ENCODE measurements at regions not wholly inside any gene's neighbourhood (a gene's known extent, or its start where the extent isn't known, plus 50 kb on each side); places are given as distances from the start of the nearest gene placed in this dataset.

DNA sequence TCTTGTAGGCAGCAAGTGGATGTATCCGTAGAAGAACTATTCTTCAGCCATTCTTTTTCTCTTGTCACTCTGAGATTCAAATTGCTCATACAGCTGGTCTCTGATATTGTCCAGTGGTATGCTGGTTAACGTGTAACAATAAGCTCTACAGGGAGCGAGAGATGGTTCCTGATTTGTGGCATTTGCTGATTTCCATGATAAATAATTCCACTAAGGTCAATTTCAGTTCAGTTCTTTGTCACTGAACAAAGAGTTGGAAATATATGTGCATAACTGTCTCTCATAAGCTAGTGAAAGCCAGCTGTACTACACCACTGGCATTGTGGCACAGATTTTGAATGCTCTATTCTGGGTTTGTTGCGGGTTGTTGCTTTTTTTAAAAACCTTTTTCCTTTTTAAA lies 131.7 kb downstream of the MTHFS start:
- Histone ChIP-seq H3K9me3 (ENCODE audit: control insufficient read depth, low read depth, low read length) (no peaks in the 10 kb centered on the region), H4K5ac (ENCODE audit: insufficient read length, low read depth, low read length) (no peak overlapping the region), H3K18ac (ENCODE audit: insufficient read length, low read depth, low read length) (no peak overlapping the region), H3K27ac (ENCODE audit: insufficient read length, low read depth, low read length) (no peak overlapping the region), H3K27me3 (ENCODE audit: insufficient read depth, low read length) (no peaks in the 10 kb centered on the region), H2BK20ac (ENCODE audit: low read depth, low read length, poor library complexity, severe bottlenecking) (no peak overlapping the region), H3K4me1 (ENCODE audit: insufficient read depth, low read length) (no peaks in the 10 kb centered on the region), H3K4me2 (ENCODE audit: insufficient read depth, insufficient read length, low read length) (no peak overlapping the region), H3K23ac (ENCODE audit: insufficient read length, low read depth, low read length) (no peak overlapping the region), H3K79me2 (ENCODE audit: insufficient read depth, low read length) (no peaks in the 10 kb centered on the region), H4K8ac (replicated peaks; ENCODE audit: insufficient read length, low read depth, low read length) (no peak overlapping the region), H2BK15ac (ENCODE audit: low read depth, low read length) (no peak overlapping the region), H2BK120ac (ENCODE audit: low read depth, low read length, poor library complexity, severe bottlenecking) (no peak overlapping the region), H2AFZ (ENCODE audit: low read length) (no peak overlapping the region), H3K14ac (ENCODE audit: insufficient read depth, low read length) (no peak overlapping the region), H3K23me2 (ENCODE audit: insufficient read length, low read depth, low read length, poor library complexity, severe bottlenecking) (no peaks in the 10 kb centered on the region), H3T11ph (ENCODE audit: low read length) (no peak overlapping the region), H2AK5ac (ENCODE audit: insufficient read length, low read length) (no peak overlapping the region), H3K79me1 (ENCODE audit: insufficient read depth, low read depth, low read length, poor library complexity, severe bottlenecking) (no peaks in the 10 kb centered on the region), H2BK12ac (ENCODE audit: insufficient read length, low read depth, low read length) (no peak overlapping the region), H3K4ac (ENCODE audit: low read depth, low read length) (no peak overlapping the region), H2BK5ac (ENCODE audit: insufficient read length, low read length) (no peak overlapping the region), H3K56ac (ENCODE audit: insufficient read length, low read depth, low read length) (no peak overlapping the region), H3K9ac (ENCODE audit: extremely low read depth, insufficient read length, low read length) (no peak overlapping the region), H4K20me1 (ENCODE audit: control insufficient read depth, insufficient read depth, insufficient read length) (no peaks in the 10 kb centered on the region), H4K91ac (ENCODE audit: insufficient read length, low read depth, low read length) (no peak overlapping the region)
- WGBS (ENCODE audit: extremely low coverage, insufficient read length, low lambda C conversion rate): no CpG with 5 or more reads among the region's 4 CpGs
- DNase-seq: no peak
- TF ChIP-seq, protein P1, sequence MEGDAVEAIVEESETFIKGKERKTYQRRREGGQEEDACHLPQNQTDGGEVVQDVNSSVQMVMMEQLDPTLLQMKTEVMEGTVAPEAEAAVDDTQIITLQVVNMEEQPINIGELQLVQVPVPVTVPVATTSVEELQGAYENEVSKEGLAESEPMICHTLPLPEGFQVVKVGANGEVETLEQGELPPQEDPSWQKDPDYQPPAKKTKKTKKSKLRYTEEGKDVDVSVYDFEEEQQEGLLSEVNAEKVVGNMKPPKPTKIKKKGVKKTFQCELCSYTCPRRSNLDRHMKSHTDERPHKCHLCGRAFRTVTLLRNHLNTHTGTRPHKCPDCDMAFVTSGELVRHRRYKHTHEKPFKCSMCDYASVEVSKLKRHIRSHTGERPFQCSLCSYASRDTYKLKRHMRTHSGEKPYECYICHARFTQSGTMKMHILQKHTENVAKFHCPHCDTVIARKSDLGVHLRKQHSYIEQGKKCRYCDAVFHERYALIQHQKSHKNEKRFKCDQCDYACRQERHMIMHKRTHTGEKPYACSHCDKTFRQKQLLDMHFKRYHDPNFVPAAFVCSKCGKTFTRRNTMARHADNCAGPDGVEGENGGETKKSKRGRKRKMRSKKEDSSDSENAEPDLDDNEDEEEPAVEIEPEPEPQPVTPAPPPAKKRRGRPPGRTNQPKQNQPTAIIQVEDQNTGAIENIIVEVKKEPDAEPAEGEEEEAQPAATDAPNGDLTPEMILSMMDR (conservative IDR thresholded peaks at IDR 0.05): no peak
- H3K27ac Mint-ChIP-seq: no peak overlapping the region
- peaks cover 4 to 7% (median 7%) of the 10 kb centered on the region in 3 experiments for H3K36me3 Mint-ChIP-seq (ENCODE audit: insufficient read depth in 1 of 3, low read depth in 3 of 3)
- peaks cover 3 to 4% of the 10 kb centered on the region in 2 experiments; a peak in 2 of 4 replicates for H3K4me1 Mint-ChIP-seq
- H3K9me3 Mint-ChIP-seq: peaks cover 8 to 16% of the 10 kb centered on the region in 2 experiments
- H3K4me3 Mint-ChIP-seq: no peak overlapping the region
- peaks cover 2% of the 10 kb centered on the region; the same call in 1 of the 2 replicates for H3K27me3 Mint-ChIP-seq (ENCODE audit: low read depth)
